H1 (cell line): ENCODE measurements at regions not wholly inside any gene's neighbourhood (a gene's known extent, or its start where the extent isn't known, plus 50 kb on each side); places are given as distances from the start of the nearest gene placed in this dataset.

ENCODE experiments used
- CTCF ChIA-PET: fragments of 300-600 bp; sonication (Branson Sonifier 250); formaldehyde crosslinking; loops from one replicate; lab custom pipeline; 2021; ENCODE audit not compliant: partially characterized antibody; lab: Charles Lee
- POLR2A ChIA-PET: fragments of 300-600 bp; sonication (Branson Sonifier 250); formaldehyde crosslinking; loops from one replicate; lab custom pipeline; 2021; ENCODE audit warnings: inconsistent platforms; ENCODE audit not compliant: partially characterized antibody; lab: Charles Lee
- DNase-seq, 2 experiments: peaks; one replicate each; pipeline versions ENCODE4 v3.0.0 to v3.0.0-alpha.2; 2010 to 2022; ENCODE audit warnings: low spot score in 2 of 2, low read depth in 1 of 2, mixed read lengths in 1 of 2
- FAIRE-seq: peaks from 2 replicates; lab custom pipeline; 2011; peaks lifted over from hg19 to GRCh38; lab: Jason Lieb, UNC
- H2AFZ ChIP-seq: 2 replicates; pipeline ENCODE4 v1.8.1; 2012; ENCODE audit warnings: low read length, inconsistent platforms
- H2AK5ac ChIP-seq: 2 replicates; pipeline ENCODE4 v1.6.1; 2013; ENCODE audit warnings: low read depth, low read length
- H2BK120ac ChIP-seq: replicated peaks from 2 replicates; pipeline ENCODE3; 2013; ENCODE audit warnings: low read depth, low read length, inconsistent platforms
- H2BK12ac ChIP-seq: 2 replicates; pipeline ENCODE4 v1.6.1; 2013; ENCODE audit warnings: low read depth, low read length
- H2BK15ac ChIP-seq: 2 replicates; pipeline ENCODE4 v1.6.1; 2013; ENCODE audit warnings: low read length
- H2BK20ac ChIP-seq: 2 replicates; pipeline ENCODE4 v1.6.1; 2013; ENCODE audit warnings: low read length
- H2BK5ac ChIP-seq: 2 replicates; pipeline ENCODE4 v1.6.1; 2013; ENCODE audit warnings: low read depth, low read length
- H3K14ac ChIP-seq: 2 replicates; pipeline ENCODE4 v1.6.1; 2013; ENCODE audit warnings: inconsistent platforms; ENCODE audit not compliant: insufficient read length
- H3K18ac ChIP-seq: 2 replicates; pipeline ENCODE4 v1.6.1; 2013; ENCODE audit warnings: low read length; ENCODE audit errors: extremely low read depth
- H3K23ac ChIP-seq: 2 replicates; pipeline ENCODE4 v1.6.1; 2013; ENCODE audit warnings: inconsistent platforms; ENCODE audit not compliant: insufficient read length
- H3K23me2 ChIP-seq: 2 replicates; pipeline ENCODE4 v1.6.1; 2013; ENCODE audit warnings: low read depth, low read length
- H3K27ac ChIP-seq: 2 replicates; pipeline ENCODE4 v1.6.1; 2011; ENCODE audit warnings: low read depth, low read length, inconsistent platforms
- H3K27me3 ChIP-seq, 4 experiments: replicated peaks in 1 of 4; 1 replicate in 1 of 4; 2 replicates in 3 of 4; pipeline versions ENCODE4 v1.6.1 to v1.8.1; 2011 to 2013; ENCODE audit warnings: low read length in 3 of 4, mild to moderate bottlenecking in 3 of 4, inconsistent platforms in 2 of 4, mixed read lengths in 2 of 4, moderate library complexity in 1 of 4; ENCODE audit not compliant: control insufficient read depth in 3 of 4, insufficient read depth in 3 of 4; ENCODE audit errors: extremely low read depth in 1 of 4
- H3K36me3 ChIP-seq, 4 experiments: 2 replicates each; pipeline versions ENCODE4 v1.6.1 to v1.8.1; 2011 to 2013; ENCODE audit warnings: mild to moderate bottlenecking in 4 of 4, low read length in 3 of 4, moderate library complexity in 2 of 4, control low read depth in 1 of 4, inconsistent platforms in 1 of 4; ENCODE audit not compliant: insufficient read depth in 4 of 4, control insufficient read depth in 2 of 4
- H3K4ac ChIP-seq: replicated peaks from 2 replicates; pipeline ENCODE3; 2013; ENCODE audit warnings: low read length, low read depth, mixed read lengths, inconsistent platforms; ENCODE audit not compliant: insufficient read length
- H3K4me1 ChIP-seq, 4 experiments: replicated peaks in 1 of 4; 1 replicate in 1 of 4; 2 replicates in 3 of 4; pipeline versions ENCODE4 v1.6.1 to v1.8.1; 2011 to 2013; ENCODE audit warnings: low read length in 3 of 4, inconsistent platforms in 2 of 4, mixed read lengths in 1 of 4; ENCODE audit not compliant: insufficient read depth in 4 of 4, control insufficient read depth in 3 of 4
- H3K4me2 ChIP-seq, 2 experiments: 2 replicates each; pipeline versions ENCODE4 v1.6.1 to v1.8.1; 2011 to 2013; ENCODE audit warnings: low read depth in 2 of 2, low read length in 2 of 2, control low read depth in 1 of 2, inconsistent platforms in 1 of 2, mild to moderate bottlenecking in 1 of 2; ENCODE audit not compliant: insufficient read depth in 1 of 2
- H3K4me3 ChIP-seq, 4 experiments: fragments of 200-600, 300-600 bp in 1 of 4; sonication (generic), shearing (Covaris generic), sonication (Bioruptor Twin) in 1 of 4; 2 replicates each; pipeline versions ENCODE4 v1.5.1 to v1.8.1; 2011 to 2016; ENCODE audit warnings: low read length in 4 of 4, low read depth in 3 of 4, control low read depth in 2 of 4, inconsistent platforms in 2 of 4, mild to moderate bottlenecking in 2 of 4, mixed read lengths in 1 of 4, moderate library complexity in 1 of 4; ENCODE audit not compliant: insufficient read depth in 2 of 4; ENCODE audit errors: extremely low read depth in 1 of 4
- H3K56ac ChIP-seq: replicated peaks from 2 replicates; pipeline ENCODE3; 2013; ENCODE audit warnings: low read depth, mild to moderate bottlenecking, mixed read lengths, low read length, inconsistent platforms; ENCODE audit not compliant: insufficient read length
- H3K79me1 ChIP-seq: 2 replicates; pipeline ENCODE4 v1.6.1; 2013; ENCODE audit warnings: low read depth, low read length, control low read depth
- H3K79me2 ChIP-seq, 2 experiments: 2 replicates each; pipeline versions ENCODE4 v1.6.1 to v1.8.1; 2012 to 2013; ENCODE audit warnings: low read length in 2 of 2, mild to moderate bottlenecking in 2 of 2, inconsistent platforms in 1 of 2; ENCODE audit not compliant: insufficient read depth in 2 of 2, control insufficient read depth in 1 of 2
- H3K9ac ChIP-seq, 4 experiments: replicated peaks in 1 of 4; 1 replicate in 1 of 4; 2 replicates in 3 of 4; pipeline versions ENCODE4 v1.6.1 to v1.8.1; 2011 to 2013; ENCODE audit warnings: low read depth in 3 of 4, low read length in 3 of 4, control low read depth in 2 of 4, mild to moderate bottlenecking in 2 of 4, moderate library complexity in 2 of 4, inconsistent platforms in 1 of 4; ENCODE audit errors: extremely low read depth in 1 of 4
- H3K9me3 ChIP-seq, 2 experiments: 2 replicates each; pipeline versions ENCODE4 v1.6.1 to v1.8.1; 2012 to 2013; ENCODE audit warnings: mild to moderate bottlenecking in 2 of 2, moderate library complexity in 2 of 2, control low read depth in 1 of 2, inconsistent platforms in 1 of 2, low read depth in 1 of 2, low read length in 1 of 2, mixed read lengths in 1 of 2; ENCODE audit not compliant: insufficient read depth in 2 of 2
- H4K20me1 ChIP-seq, 2 experiments: replicated peaks in 1 of 2; 2 replicates each; pipeline versions ENCODE3 to v1.8.1; 2011 to 2013; ENCODE audit warnings: inconsistent platforms in 2 of 2, low read length in 2 of 2, mild to moderate bottlenecking in 1 of 2; ENCODE audit not compliant: insufficient read depth in 2 of 2, control insufficient read depth in 1 of 2
- H4K5ac ChIP-seq: 2 replicates; pipeline ENCODE4 v1.6.1; 2013; ENCODE audit warnings: low read length, low read depth, mixed read lengths, inconsistent platforms; ENCODE audit not compliant: insufficient read length
- H4K8ac ChIP-seq: 2 replicates; pipeline ENCODE4 v1.8.0; 2013; ENCODE audit warnings: mild to moderate bottlenecking, moderate library complexity, low read length, inconsistent platforms; ENCODE audit not compliant: insufficient read depth; ENCODE audit errors: extremely low read depth
- H4K91ac ChIP-seq: replicated peaks from 2 replicates; pipeline ENCODE3; 2013; ENCODE audit warnings: low read length, mixed read lengths, inconsistent platforms; ENCODE audit not compliant: insufficient read length
- CBX5 ChIP-seq: fragments of 300-800, 300-1000 bp; sonication (generic); IDR thresholded peaks from 2 replicates; pipeline ENCODE4 v1.7.1; 2016; ENCODE audit warnings: antibody characterized with exemption, low read length, low read depth
- FOSL1 ChIP-seq: IDR thresholded peaks from 2 replicates; pipeline ENCODE4 v1.6.1; 2011; ENCODE audit warnings: mild to moderate bottlenecking, low read depth, low read length, moderate library complexity; ENCODE audit not compliant: insufficient read depth
- HDAC6 ChIP-seq: IDR thresholded peaks from one replicate; pipeline ENCODE4 v1.7.1; 2012; ENCODE audit warnings: low read depth, mild to moderate bottlenecking, inconsistent platforms, low read length, moderate library complexity
- JUN ChIP-seq: IDR thresholded peaks from 2 replicates; pipeline ENCODE4 v1.6.1; 2011; ENCODE audit warnings: low read depth, mild to moderate bottlenecking, improper control_type of control experiment, low read length
- KDM4A ChIP-seq: IDR thresholded peaks from one replicate; pipeline ENCODE4 v1.7.1; 2012; ENCODE audit warnings: low read depth, mild to moderate bottlenecking, moderate library complexity, low read length, inconsistent platforms; ENCODE audit not compliant: severe bottlenecking
- KDM5A ChIP-seq: fragments of 200-600 bp; IDR thresholded peaks from 2 replicates; pipeline ENCODE4 v1.7.1; 2012; ENCODE audit warnings: mild to moderate bottlenecking, low read length, inconsistent platforms, mixed read lengths
- POLR2A ChIP-seq, 2 experiments: IDR thresholded peaks; 1 replicate in 1 of 2; 2 replicates in 1 of 2; pipeline ENCODE4 v1.6.1; 2011; ENCODE audit warnings: low read depth in 2 of 2, low read length in 2 of 2, mild to moderate bottlenecking in 2 of 2; ENCODE audit errors: control extremely low read depth in 1 of 2
- RAD21 ChIP-seq, 2 experiments: IDR thresholded peaks in 1 of 2; conservative IDR thresholded peaks in 1 of 2; 2 replicates each; pipeline ENCODE4 v1.6.1; 2011; ENCODE audit warnings: low read depth in 2 of 2, low read length in 2 of 2, improper control_type of control experiment in 1 of 2, inconsistent platforms in 1 of 2, mild to moderate bottlenecking in 1 of 2, moderate library complexity in 1 of 2
- RBBP5 ChIP-seq: IDR thresholded peaks from 2 replicates; pipeline ENCODE4 v1.7.1; 2012; ENCODE audit warnings: low read depth, mild to moderate bottlenecking, inconsistent platforms, low read length, moderate library complexity, borderline replicate concordance
- RNF2 ChIP-seq: fragments of 200-900, 300-1000 bp; sonication (generic); IDR thresholded peaks from 2 replicates; pipeline ENCODE4 v1.7.1; 2016; ENCODE audit warnings: borderline replicate concordance, low read depth, mild to moderate bottlenecking, antibody characterized with exemption, low read length; ENCODE audit not compliant: poor library complexity, severe bottlenecking; ENCODE audit errors: missing control alignments
- SIX5 ChIP-seq: IDR thresholded peaks from 2 replicates; pipeline ENCODE4 v1.6.1; 2011; ENCODE audit warnings: mild to moderate bottlenecking, low read depth, low read length
- SP2 ChIP-seq: IDR thresholded peaks from 2 replicates; pipeline ENCODE4 v1.6.1; 2012; ENCODE audit warnings: mild to moderate bottlenecking, low read length, inconsistent platforms
- SRF ChIP-seq: IDR thresholded peaks from 2 replicates; pipeline ENCODE4 v1.6.1; 2011; ENCODE audit warnings: mild to moderate bottlenecking, low read depth, low read length, moderate library complexity
- WGBS, 2 experiments: shearing (Covaris generic) in 1 of 2; methylation state at CpG; one replicate each; pipeline versions ENCODE4 v1.1.6 to v1.1.7; 2013 to 2015; ENCODE audit warnings: low lambda C conversion rate in 2 of 2, mixed read lengths in 2 of 2, inconsistent platforms in 1 of 2, low coverage in 1 of 2, missing lambda C conversion rate in 1 of 2; ENCODE audit not compliant: insufficient replicate concordance in 2 of 2, insufficient coverage in 1 of 2, insufficient read length in 1 of 2; ENCODE audit errors: extremely low coverage in 1 of 2, missing lambda C conversion rate in 1 of 2; 5-methylcytosine and 5-hydroxymethylcytosine counted together

- FAIRE-seq (no peak), DNase-seq (no peak)
- Histone ChIP-seq H2BK120ac (no peak overlapping the region), H3K18ac (no peak overlapping the region), H3K79me1 (no peaks in the 10 kb centered on the region), H3K4me3 (no peak overlapping the region), H3K9me3 (no peaks in the 10 kb centered on the region), H3K4me1 (peaks cover 0 to 12% (median 10%) of the 10 kb centered on the region in 4 experiments; a peak in 5 of 7 replicates), H3K14ac (no peak overlapping the region), H4K20me1 (no peaks in the 10 kb centered on the region), H2AK5ac (no peak overlapping the region), H2BK15ac (no peak overlapping the region), H3K79me2 (no peaks in the 10 kb centered on the region), H4K5ac (no peak overlapping the region), H3K27ac (no peak overlapping the region), H4K8ac (no peak overlapping the region), H3K4me2 (no peak overlapping the region), H2AFZ (no peak overlapping the region), H3K23me2 (no peaks in the 10 kb centered on the region; the same call in 1 of the 2 replicates), H2BK5ac (no peak overlapping the region), H4K91ac (no peak overlapping the region), H3K23ac (no peak overlapping the region), H2BK20ac (no peak overlapping the region), H2BK12ac (no peak overlapping the region), H3K56ac (no peak overlapping the region), H3K9ac (no peak overlapping the region), H3K36me3 (no peaks in the 10 kb centered on the region), H3K4ac (no peak overlapping the region), H3K27me3 (no peaks in the 10 kb centered on the region)
- POLR2A ChIA-PET = interaction anchor here (0.6 kb wide), 1 partner anchor 810 kb away, joined by 3 read pairs; no protein-coding TSS in a partner anchor
- 93% methylated on average over 7 of the region's 7 CpGs; no CpG with 5 or more reads in 1 of the 2 experiments for WGBS, 2 experiments
- CTCF ChIA-PET = interaction anchor here (0.6 to 2.3 kb wide), 2 partner anchors 33 to 49 kb away, joined by 3 to 10 read pairs; no protein-coding TSS in a partner anchor
- TF ChIP-seq SIX5 (no peak), FOSL1 (no peak), SP2 (no peak), RAD21 (IDR thresholded peaks at IDR 0.05 in 1 of 2, conservative IDR thresholded peaks at IDR 0.05 in 1 of 2; ENCODE audit: low read depth in 2 of 2, low read length in 2 of 2) (no peak), POLR2A (IDR thresholded peaks at IDR 0.05; ENCODE audit: control extremely low read depth in 1 of 2, low read depth in 2 of 2, low read length in 2 of 2) (no peak), HDAC6 (no peak), KDM4A (no peak), KDM5A (no peak), JUN (no peak), SRF (no peak), RBBP5 (no peak), RNF2 (no peak), CBX5 (no peak)
Observed at GRCh38 chr10:78819361-78820006, 249.3 kb upstream of the ZMIZ1 start.
